ENCODE measurements at regions not wholly inside any gene's neighbourhood (a gene's known extent, or its start where the extent isn't known, plus 50 kb on each side); places are given as distances from the start of the nearest gene placed in this dataset.

DNA sequence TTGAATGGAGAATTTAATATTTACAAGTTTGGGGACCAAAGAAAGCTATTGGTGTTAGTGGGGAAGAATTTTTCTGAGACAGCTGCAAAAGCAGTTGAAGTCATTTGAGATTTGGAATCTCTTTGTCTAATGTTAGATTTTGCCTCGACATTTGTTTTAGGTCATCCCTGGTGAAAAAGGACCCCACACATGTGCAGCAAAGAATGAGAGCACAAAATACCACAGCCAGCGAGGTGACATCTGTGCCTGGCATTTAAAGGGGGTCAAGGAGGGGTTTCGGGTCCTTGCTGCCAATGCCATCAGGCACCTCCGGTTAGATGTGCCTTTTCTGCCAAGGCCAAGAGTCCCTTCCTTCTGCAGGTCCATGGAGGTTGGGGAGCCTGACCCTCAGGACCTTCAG lies 173.3 kb downstream of the TRIB2 start:
- no peak overlapping the region for H3K4me2 ChIP-seq (ENCODE audit: insufficient read depth, low read length)
- no peak overlapping the region for H3K9ac ChIP-seq (replicated peaks; ENCODE audit: extremely low read depth, insufficient read depth, low read length)
- ChIA-PET CTCF (interaction anchor here (1.4 to 1.5 kb wide), 2 partner anchors 20 to 42 kb away, joined by 3 to 5 read pairs; no protein-coding TSS in a partner anchor), POLR2A (no interaction called here)
- H3K9me1 ChIP-seq (replicated peaks; ENCODE audit: control insufficient read depth, extremely low read depth, insufficient read depth, low read length) = no peaks in the 10 kb centered on the region
- no peak for FAIRE-seq
- H3K36me3 ChIP-seq (ENCODE audit: control insufficient read depth in 2 of 2, extremely low read depth in 1 of 2, insufficient read depth in 2 of 2, low read length in 2 of 2) = no peaks in the 10 kb centered on the region
- no peak for DNase-seq (ENCODE audit: low read depth, low spot score)
- peaks cover 4% of the 10 kb centered on the region for H3K4me1 ChIP-seq (ENCODE audit: control insufficient read depth, extremely low read depth, insufficient read depth, low read length)
- H4K20me1 ChIP-seq (replicated peaks; ENCODE audit: control insufficient read depth, extremely low read depth, insufficient read depth, low read length) = no peaks in the 10 kb centered on the region
- dilution Hi-C loops (cut with MboI; ENCODE audit: extremely low pct_ligation_motif_present, low sequenced_read_pairs) = no loop called here
- H3K27me3 ChIP-seq (ENCODE audit: control insufficient read depth in 2 of 2, insufficient read depth in 2 of 2, low read length in 2 of 2) = no peaks in the 10 kb centered on the region
- H3K79me2 ChIP-seq (ENCODE audit: control insufficient read depth, insufficient read depth, low read length) = no peaks in the 10 kb centered on the region
- TF ChIP-seq POLR2AphosphoS5 (IDR thresholded peaks at IDR 0.05; ENCODE audit: insufficient read depth, low read depth, low read length) (no peak), GATA2 (IDR thresholded peaks at IDR 0.05; ENCODE audit: insufficient read depth, insufficient read length, low read depth, low read length) (no peak), JUN (IDR thresholded peaks at IDR 0.05; ENCODE audit: borderline replicate concordance, insufficient read depth, insufficient read length, low read depth) (no peak), POLR2A (IDR thresholded peaks at IDR 0.05; ENCODE audit: low read depth, low read length) (no peak), FOS (IDR thresholded peaks at IDR 0.05; ENCODE audit: borderline replicate concordance, insufficient read depth, low read length) (no peak), MYC (IDR thresholded peaks at IDR 0.05; ENCODE audit: low read depth, low read length) (no peak), EZH2 (IDR thresholded peaks at IDR 0.05; ENCODE audit: borderline replicate concordance, low read depth, low read length, severe bottlenecking) (no peak)
- TF ChIP-seq, protein P1, sequence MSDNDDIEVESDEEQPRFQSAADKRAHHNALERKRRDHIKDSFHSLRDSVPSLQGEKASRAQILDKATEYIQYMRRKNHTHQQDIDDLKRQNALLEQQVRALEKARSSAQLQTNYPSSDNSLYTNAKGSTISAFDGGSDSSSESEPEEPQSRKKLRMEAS (IDR thresholded peaks at IDR 0.05; ENCODE audit: insufficient read depth, insufficient read length) = no peak
- TF ChIP-seq, protein P2, sequence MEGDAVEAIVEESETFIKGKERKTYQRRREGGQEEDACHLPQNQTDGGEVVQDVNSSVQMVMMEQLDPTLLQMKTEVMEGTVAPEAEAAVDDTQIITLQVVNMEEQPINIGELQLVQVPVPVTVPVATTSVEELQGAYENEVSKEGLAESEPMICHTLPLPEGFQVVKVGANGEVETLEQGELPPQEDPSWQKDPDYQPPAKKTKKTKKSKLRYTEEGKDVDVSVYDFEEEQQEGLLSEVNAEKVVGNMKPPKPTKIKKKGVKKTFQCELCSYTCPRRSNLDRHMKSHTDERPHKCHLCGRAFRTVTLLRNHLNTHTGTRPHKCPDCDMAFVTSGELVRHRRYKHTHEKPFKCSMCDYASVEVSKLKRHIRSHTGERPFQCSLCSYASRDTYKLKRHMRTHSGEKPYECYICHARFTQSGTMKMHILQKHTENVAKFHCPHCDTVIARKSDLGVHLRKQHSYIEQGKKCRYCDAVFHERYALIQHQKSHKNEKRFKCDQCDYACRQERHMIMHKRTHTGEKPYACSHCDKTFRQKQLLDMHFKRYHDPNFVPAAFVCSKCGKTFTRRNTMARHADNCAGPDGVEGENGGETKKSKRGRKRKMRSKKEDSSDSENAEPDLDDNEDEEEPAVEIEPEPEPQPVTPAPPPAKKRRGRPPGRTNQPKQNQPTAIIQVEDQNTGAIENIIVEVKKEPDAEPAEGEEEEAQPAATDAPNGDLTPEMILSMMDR (IDR thresholded peaks at IDR 0.05; ENCODE audit: extremely low read depth in 1 of 2, insufficient read depth in 1 of 2, low read depth in 1 of 2, low read length in 2 of 2) = no peak
- H3K9me3 ChIP-seq (replicated peaks; ENCODE audit: control insufficient read depth, insufficient read depth, low read length) = no peaks in the 10 kb centered on the region
- intact Hi-C loops (cut with micrococcal nuclease) = no loop called here
- no peak overlapping the region for H3K27ac ChIP-seq (ENCODE audit: insufficient read depth, low read depth, low read length)
- BruUV-seq (replicated peaks) = no TSS peak
- H3K4me3 ChIP-seq (replicated peaks in 1 of 3; ENCODE audit: insufficient read depth in 1 of 3, low read depth in 1 of 3, low read length in 3 of 3) = no peak overlapping the region
- no peak overlapping the region for H2AFZ ChIP-seq (ENCODE audit: low read depth, low read length)

Data from endothelial cell of umbilical vein (primary cell).